ENCODE measurements at regions not wholly inside any gene's neighbourhood (a gene's known extent, or its start where the extent isn't known, plus 50 kb on each side); places are given as distances from the start of the nearest gene placed in this dataset.

DNA sequence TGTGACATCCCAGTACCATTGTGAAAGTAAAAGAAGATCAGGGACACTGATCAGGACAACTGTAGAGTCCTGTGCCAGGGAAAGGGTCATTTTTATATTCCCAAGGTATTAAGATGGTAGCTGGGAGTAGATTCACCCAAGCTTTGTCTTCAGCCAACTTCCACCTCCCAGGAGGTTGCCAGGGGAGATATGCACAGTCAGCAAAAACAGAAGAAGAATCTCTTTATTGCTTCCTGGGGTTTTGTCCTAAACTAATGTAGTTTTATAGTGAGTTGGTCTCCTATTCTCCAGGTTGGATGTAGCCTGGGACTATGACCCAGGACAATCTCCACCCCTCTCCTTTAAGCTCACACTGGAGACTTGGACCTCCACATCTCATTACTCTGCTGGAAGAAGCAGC lies 139.2 kb downstream of the RAMP3 start:
- TF ChIP-seq, protein P1, sequence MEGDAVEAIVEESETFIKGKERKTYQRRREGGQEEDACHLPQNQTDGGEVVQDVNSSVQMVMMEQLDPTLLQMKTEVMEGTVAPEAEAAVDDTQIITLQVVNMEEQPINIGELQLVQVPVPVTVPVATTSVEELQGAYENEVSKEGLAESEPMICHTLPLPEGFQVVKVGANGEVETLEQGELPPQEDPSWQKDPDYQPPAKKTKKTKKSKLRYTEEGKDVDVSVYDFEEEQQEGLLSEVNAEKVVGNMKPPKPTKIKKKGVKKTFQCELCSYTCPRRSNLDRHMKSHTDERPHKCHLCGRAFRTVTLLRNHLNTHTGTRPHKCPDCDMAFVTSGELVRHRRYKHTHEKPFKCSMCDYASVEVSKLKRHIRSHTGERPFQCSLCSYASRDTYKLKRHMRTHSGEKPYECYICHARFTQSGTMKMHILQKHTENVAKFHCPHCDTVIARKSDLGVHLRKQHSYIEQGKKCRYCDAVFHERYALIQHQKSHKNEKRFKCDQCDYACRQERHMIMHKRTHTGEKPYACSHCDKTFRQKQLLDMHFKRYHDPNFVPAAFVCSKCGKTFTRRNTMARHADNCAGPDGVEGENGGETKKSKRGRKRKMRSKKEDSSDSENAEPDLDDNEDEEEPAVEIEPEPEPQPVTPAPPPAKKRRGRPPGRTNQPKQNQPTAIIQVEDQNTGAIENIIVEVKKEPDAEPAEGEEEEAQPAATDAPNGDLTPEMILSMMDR (IDR thresholded peaks at IDR 0.05): no peak
- no peak for TF ChIP-seq POLR2AphosphoS5 (IDR thresholded peaks at IDR 0.05)
- no peak for TF ChIP-seq POLR2A (IDR thresholded peaks at IDR 0.05)
